HPDE6-E6E7 (cell line): ENCODE measurements at regions not wholly inside any gene's neighbourhood (a gene's known extent, or its start where the extent isn't known, plus 50 kb on each side); places are given as distances from the start of the nearest gene placed in this dataset.
A peak's percentile ranks its signal among the peaks of the same experiment; 100 is the strongest.
"Not testable (repeated sequence)": the region's sequence is repeated elsewhere in the genome, so short reads cannot be mapped to it uniquely, and the experiment has no call there.

Source experiments
- DNase-seq: peaks from one replicate; pipeline ENCODE4 v3.0.0; 2011; ENCODE audit warnings: missing footprints; ENCODE audit errors: extremely low spot score

- DNase-seq = no peak
Measured at GRCh38 chr9:115668521-115668920, 485.1 kb upstream of the PAPPA start.

GRCh38 chr9:115671236-115671962 lies 482.2 kb upstream of the PAPPA start:
- DNase-seq = no peak

GRCh38 chr9:115671963-115672305 lies 481.7 kb upstream of the PAPPA start:
- no peak for DNase-seq

- DNase-seq = peak; percentile 84
Measured at GRCh38 chr9:115672477-115673316, 480.9 kb upstream of the PAPPA start.

GRCh38 chr9:115673599-115673998 lies 480.0 kb upstream of the PAPPA start:
- no peak for DNase-seq

- no peak for DNase-seq
Measured at GRCh38 chr9:115674091-115674490, 479.5 kb upstream of the PAPPA start.

- DNase-seq = no peak
Measured at GRCh38 chr9:115675834-115676233, 477.8 kb upstream of the PAPPA start.

DNA sequence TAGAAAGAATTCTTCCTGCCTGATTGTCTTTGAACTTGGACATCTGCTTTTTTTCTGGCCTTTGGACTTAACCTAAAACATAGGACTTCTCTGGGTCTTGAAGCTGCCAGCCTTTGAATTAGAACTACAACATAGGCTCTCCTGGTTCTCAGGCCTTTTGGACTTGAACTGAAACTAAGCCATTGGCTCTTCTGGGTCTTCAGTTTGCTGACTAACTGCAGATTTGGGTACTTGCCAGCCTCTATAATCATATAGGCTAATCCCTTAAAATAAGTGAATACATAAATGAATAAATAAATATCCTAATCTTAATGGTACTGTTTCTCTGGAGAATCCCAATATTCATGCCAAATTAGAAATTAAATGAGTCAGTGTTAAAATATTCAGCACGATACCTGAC lies 473.4 kb upstream of the PAPPA start:
- no peak for DNase-seq

DNA sequence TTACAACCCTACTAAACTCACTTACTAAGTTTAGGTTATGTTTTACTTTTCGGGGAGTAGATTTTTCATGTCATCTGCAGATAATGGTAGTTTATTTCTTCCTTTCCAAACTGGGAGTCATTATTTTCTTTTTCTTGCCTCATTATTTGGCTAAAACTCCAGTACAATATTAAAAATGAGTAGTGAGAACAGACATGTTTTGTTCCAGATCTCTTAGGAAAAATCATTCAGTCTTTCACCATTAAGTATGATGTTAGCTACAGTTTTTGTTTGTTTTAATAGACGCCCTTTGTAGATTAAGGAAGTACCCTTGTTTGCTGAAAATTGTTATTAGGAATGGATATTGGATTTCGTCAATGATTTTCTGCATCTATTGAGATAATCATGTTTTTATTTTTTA lies 472.0 kb upstream of the PAPPA start:
- no peak for DNase-seq

DNA sequence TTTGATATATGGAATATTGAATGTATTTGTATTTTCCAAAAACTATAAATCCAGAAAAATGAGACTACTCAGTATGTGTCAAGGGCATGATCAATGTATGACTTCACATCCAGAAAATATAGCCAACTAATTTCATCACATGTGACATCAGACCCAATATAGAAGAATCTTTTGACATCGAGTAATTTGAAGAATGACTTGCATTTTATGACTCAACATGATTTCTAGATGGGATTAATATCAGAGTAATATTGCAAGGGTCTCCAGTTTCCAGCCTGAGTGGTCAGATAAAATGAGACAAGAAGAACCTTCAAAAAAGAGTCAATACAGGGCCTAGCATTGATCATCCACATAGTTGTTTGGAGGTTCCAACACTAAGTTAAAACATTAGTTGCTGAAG lies 467.5 kb upstream of the PAPPA start:
- DNase-seq = no peak

DNA sequence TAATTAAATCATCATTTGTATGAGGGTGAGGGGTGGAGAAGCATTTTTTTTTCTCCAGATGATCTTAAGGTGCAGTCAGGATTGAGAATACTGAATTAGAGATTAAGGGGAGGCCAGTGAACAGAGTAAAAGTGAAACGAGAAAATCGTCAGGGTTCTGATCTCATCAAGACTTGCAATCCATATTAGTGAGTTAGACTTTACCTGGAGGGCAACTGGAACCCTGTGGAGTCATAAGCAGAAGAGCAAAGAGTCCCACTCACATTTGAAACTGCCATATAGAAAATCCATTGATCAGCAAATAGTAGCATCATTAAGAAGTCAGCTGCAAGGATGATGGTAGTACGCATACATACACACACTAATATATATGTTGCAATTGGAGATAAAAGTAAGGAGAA lies 466.2 kb upstream of the PAPPA start:
- DNase-seq = no peak

DNA sequence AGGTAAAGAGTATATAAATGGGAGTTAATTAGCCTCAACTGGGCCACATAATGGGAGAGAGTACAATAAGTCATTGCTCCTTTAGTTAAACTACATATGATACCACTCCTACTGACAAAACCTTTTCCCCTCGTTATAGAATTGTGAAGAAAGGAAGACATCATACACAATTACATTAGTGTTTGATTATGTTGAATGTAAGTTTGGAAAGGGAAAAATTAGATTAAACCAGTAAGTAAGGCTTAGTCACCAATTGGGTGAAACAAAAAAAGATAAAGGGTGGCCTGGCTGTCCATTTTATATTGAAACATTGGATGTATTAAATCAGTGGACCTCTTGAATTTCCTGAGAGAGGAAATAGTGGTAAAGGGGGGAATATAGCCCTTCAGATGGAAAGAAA lies 464.3 kb upstream of the PAPPA start:
- no peak for DNase-seq

DNA sequence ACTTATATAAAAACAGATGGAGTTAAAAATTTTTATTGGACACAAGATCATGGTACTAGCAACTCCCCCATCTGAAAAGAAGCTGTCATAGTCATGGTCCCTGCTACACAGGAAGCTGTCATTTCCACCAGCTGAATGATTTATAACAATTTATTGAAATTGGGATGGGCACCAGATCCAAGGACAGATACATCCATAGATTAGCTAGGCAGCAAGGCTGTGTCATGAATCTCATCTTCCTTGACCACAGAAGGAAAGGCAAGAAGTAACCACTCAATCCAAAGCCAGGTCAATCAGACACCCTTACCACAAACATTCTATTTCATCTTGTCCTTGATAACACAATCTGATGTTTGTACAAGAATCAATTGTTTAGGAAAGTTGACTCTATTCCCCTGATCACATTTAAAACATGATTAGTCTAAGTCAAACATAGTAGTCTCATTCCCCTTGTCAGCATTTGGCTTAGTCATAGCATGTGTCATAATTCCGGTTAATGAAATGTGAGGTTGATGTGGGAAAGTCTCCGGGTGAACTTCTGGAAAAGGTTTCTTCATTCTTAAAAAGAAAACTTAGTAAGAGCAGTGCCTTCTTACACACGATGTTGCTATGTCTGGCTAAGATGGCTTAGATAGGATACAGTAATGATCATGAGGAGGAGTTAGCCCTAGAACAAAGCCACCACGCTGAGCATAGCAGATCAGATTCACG lies 462.6 kb upstream of the PAPPA start:
- peak; percentile 49 for DNase-seq

DNA sequence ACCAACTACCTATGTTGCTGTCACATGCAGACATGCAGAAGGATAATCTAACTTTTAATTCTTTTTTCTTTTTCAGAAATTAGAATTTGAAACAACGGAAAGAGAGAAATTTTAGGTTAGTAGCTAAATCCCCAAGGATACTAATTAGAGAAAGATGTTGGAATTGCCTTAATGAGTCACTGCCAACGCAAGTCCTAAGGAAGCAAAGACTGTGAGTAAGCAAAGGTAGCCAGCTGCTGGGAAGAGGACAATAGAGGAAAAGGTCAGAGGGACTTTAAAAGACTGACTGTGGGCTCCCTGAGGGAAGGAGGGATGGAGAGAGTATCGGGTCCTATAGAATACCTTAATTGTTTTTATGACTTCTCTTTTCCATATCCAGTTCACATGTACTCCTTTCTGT lies 461.9 kb upstream of the PAPPA start:
- no peak for DNase-seq

DNA sequence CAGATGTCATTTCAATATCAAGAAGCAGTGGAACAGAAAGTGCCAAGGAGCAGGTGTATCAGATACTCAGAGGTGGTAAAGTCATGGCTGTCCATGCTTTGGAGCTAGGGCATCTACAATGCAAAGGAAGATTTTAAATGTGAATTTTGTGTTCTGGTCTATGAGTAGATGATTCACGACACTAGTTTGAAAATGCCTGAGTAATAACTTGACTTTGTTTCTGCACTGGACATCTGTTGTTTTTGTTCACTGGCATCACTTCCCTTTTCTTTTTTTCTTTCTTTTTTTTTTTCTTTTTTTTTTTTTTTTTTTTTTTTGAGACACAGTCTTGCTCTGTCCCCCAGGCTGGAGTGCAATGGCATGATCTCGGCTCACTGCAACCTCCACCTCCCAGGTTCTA lies 460.7 kb upstream of the PAPPA start:
- not testable (repeated sequence) for DNase-seq

DNA sequence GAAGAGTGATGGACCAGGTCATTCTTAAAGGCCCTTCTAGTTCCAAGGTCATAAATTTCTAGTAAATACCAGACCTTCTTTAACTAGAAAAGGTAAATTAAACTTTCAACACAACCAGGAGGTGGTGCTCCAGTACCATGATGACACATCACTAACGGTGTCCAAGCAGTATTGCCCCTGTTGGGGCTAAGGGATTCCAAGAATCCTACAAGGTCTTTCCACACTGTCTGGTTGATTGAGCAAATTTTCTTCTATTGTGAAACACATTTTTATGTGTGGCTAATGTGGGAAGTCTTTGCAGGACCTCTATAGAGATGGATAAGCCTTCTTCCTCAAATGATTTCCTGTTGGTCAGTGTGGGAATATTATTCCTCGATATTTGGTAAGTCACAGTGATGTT lies 459.6 kb upstream of the PAPPA start:
- DNase-seq = peak; percentile 11

- DNase-seq = no peak
Measured at GRCh38 chr9:115694991-115695390, 458.6 kb upstream of the PAPPA start.

DNA sequence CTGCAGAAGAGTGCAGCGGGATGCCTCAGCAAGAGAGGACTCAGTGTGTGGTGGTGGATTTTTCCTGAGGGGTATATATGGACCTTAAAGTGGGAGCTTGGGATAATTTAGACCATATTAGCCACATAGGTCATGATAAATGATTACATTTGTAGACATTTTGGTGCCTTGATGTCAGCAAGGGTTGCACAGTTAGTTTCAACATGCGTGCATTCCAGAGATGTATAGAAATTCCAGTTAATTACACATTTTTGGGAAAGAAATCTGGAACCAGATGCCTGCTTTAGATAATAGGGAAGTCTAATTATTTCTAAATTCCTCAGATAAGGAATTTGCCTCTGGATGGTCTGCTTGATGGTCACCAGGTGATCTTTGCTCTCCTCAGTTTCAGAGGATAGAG lies 440.6 kb upstream of the PAPPA start:
- no peak for DNase-seq

DNA sequence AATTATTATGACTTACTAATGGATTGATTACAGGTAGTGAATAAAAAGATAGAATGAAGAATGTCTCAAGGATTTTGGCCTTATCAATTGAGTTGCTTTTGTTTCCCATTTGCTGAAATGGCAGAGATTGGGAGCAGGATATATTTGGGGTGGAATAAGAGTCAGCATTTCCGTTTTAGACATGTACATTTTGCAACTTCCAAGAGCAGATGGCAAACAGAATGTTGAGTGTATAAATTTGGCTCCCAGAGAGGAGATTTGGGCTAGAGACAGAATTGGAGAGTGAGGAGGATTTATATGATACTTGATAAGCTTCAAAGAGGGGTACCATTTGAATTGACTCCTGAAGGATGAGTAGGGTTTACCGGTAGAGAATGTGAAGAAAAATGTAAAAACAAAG lies 437.9 kb upstream of the PAPPA start:
- no peak for DNase-seq

- DNase-seq = no peak
Measured at GRCh38 chr9:115717298-115717697, 436.3 kb upstream of the PAPPA start.

DNA sequence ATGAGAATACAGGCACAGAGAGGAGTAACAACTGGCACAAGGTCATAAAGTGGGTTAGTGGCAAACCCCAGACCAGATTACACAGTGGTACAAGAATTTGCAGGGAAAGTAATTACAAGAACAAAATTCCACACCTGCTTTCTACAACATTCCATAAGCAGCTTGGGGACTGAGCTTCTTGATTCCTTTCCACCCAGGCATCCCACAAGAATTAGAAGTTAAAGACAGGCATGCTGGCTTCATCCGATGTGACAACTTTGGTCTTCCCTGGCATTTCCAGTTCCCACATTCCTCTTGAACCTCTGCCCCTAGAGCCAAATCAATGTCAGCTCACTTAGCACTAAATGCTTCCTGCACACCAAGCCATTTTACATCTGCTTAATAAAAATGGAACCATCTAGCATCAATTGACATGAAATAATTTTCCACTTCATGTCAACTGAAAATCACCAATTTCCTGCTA lies 435.8 kb upstream of the PAPPA start:
- no peak for DNase-seq

DNA sequence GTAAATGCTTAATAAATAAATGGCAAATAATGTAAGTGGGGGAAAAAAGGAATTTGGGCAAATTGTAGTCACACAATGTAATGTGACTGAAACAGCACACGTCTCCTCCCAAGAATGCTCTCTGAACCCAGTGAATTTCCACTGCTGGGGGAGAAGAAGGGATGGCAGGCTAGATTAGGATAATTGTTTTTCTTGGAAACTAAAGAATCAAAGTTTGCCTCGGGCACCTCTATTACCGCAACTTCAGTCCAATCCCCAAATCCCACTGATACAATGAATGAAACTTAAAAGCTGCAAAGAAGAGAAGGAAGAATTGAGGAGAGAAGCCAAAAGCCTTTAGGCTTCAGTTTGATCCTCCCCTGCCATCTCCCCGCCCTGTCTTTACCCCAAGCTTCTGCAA lies 423.2 kb upstream of the PAPPA start:
- no peak for DNase-seq

- DNase-seq = no peak
Measured at GRCh38 chr9:115730845-115731244, 422.7 kb upstream of the PAPPA start.
